Stimulated activated naive CD8-positive, alpha-beta T cell treated with anti-CD3 and anti-CD28 coated beads, Interleukin-15, amount 100 ng/mL, for 72 hours (primary cell): ENCODE measurements at regions not wholly inside any gene's neighbourhood (a gene's known extent, or its start where the extent isn't known, plus 50 kb on each side); places are given as distances from the start of the nearest gene placed in this dataset.

ENCODE experiments used
- ATAC-seq: fragments of 150-1000 bp; cut with Tn5 transposase; 2 replicates; pipeline ENCODE4 v1.10.0; 2021; ENCODE audit warnings: mild to moderate bottlenecking, moderate library complexity
- DNase-seq, 2 donors: peaks; one replicate each; pipeline ENCODE4 v3.0.0; 2021 to 2022
- H3K27ac Mint-ChIP-seq, 2 donors: one replicate each; pipeline ENCODE4 v1.8.0; 2022; ENCODE audit warnings: mild to moderate bottlenecking in 2 of 2, mixed read lengths in 2 of 2, moderate library complexity in 2 of 2
- H3K27me3 Mint-ChIP-seq: one replicate; pipeline ENCODE4 v1.8.0; 2022; ENCODE audit warnings: mixed read lengths
- H3K4me1 Mint-ChIP-seq: one replicate; pipeline ENCODE4 v1.8.0; 2022; ENCODE audit warnings: mild to moderate bottlenecking, mixed read lengths
- H3K4me3 Mint-ChIP-seq, 2 donors: one replicate each; pipeline ENCODE4 v1.8.0; 2022; ENCODE audit warnings: mild to moderate bottlenecking in 2 of 2, mixed read lengths in 2 of 2, moderate library complexity in 1 of 2
- H3K9me3 Mint-ChIP-seq, 2 donors: one replicate each; pipeline ENCODE4 v1.8.0; 2022; ENCODE audit warnings: mixed read lengths in 2 of 2

DNA sequence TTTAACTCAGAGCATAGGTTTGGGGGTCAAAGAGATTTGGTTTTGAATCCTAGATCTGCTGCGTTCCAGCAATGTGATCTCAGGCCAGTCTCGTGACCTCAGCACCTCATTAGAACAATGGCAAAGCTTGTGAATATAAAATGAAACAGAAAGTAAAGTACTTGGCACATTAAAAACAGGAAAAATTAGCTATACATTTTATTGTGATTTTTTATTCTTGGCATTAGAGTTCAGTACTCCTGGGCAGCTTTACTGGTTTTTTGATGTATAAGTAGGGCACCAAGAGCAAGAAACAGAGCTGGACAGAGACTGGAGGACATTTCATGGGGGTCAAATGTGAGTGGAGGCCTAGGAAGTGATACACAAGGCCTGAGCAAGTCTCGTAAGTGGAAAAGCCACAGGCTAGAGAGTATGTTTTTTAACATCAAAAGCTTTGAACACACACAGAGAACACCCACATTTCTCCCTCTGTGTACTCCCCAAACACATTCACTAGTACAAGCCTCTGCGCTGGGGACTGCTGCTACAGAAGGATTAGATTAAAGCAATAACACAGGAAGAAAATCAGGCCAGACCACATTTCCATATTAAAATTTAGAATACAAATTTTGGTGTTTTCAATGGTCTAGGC is 157.2 kb upstream of the SLC25A13 start:
- peak overlapping the region; percentile 71 to 72 for H3K4me3 Mint-ChIP-seq
- DNase-seq (peak in 1 of 2 donors; percentile 5), ATAC-seq (peak; percentile 66)
- no peaks in the 10 kb centered on the region for H3K9me3 Mint-ChIP-seq
- H3K27ac Mint-ChIP-seq, result peak overlapping the region; percentile 93 to 96
- H3K4me1 Mint-ChIP-seq, result peaks cover 13% of the 10 kb centered on the region
- H3K27me3 Mint-ChIP-seq, result no peaks in the 10 kb centered on the region

DNA sequence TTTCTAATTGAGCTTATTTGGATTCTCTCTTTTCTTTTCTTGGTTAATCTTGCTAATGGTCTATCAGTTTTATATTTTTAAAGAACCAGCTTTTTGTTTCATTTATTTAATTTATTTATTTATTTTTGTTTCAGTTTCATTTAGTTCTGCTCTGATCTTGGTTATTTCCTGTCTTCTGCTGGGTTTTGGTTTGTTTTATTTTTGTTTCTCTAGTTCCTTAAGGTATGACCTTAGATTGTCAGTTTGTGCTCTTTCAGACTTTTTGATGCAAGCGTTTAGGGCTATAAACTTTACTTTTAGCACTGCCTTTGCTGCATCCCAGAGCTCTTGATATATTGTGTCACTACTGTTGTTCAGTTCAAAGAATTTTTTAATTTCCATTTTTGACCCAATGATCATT is 149.7 kb upstream of the SLC25A13 start:
- Mint-ChIP-seq H3K27me3 (no peaks in the 10 kb centered on the region), H3K4me3 (peak overlapping the region; percentile 23 to 29), H3K4me1 (peaks cover 13% of the 10 kb centered on the region), H3K9me3 (peaks cover 0 to 13% of the 10 kb centered on the region in 2 donors), H3K27ac (peak overlapping the region in 1 of 2 donors; percentile 58)
- no peak for DNase-seq
- ATAC-seq, result no peak

DNA sequence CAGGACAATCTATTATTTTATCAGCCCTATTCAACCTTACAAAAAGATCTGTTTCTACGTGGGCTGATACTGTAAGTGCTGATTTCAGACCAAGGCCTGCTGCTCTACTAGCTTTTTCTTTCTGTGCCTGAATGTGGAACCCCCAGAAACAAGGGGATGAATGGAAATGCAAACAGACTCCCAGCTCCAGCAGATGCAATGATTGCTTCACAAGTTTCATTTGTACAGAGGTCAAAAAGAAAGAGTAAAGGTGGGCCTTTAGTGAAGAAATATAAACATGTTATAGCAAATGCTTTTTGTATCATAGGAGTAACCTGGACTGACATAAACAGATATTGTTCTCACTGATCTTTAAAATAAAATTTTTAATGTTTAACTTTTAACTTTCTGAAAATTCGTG is 130.2 kb upstream of the SLC25A13 start:
- H3K9me3 Mint-ChIP-seq, result no peaks in the 10 kb centered on the region
- ATAC-seq (no peak), DNase-seq (no peak)
- no peak overlapping the region for H3K4me3 Mint-ChIP-seq
- H3K27ac Mint-ChIP-seq, result no peak overlapping the region
- no peaks in the 10 kb centered on the region for H3K27me3 Mint-ChIP-seq
- no peaks in the 10 kb centered on the region for H3K4me1 Mint-ChIP-seq

DNA sequence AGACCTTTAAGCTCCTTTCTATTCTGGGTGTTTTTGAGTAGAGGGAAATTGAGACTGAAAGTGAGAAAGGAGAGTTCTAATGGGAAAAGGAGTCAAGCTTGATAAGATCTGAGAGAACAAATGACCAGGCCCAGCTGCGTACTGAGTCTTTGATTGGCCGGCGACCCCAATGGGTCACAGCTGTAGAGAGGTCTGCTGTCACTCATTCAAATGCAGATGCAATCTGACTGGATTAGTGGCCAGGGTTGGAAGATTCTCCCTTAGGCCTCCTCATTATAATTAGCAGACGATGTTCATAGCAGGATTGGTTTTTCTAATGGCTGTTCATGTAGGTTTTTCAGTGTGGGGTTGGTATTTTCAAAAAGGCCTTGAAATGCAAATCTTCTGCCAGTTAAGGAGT is 127.2 kb upstream of the SLC25A13 start:
- Mint-ChIP-seq H3K9me3 (no peaks in the 10 kb centered on the region), H3K27ac (no peak overlapping the region), H3K27me3 (no peaks in the 10 kb centered on the region), H3K4me1 (no peaks in the 10 kb centered on the region), H3K4me3 (no peak overlapping the region)
- DNase-seq, result no peak
- no peak for ATAC-seq

DNA sequence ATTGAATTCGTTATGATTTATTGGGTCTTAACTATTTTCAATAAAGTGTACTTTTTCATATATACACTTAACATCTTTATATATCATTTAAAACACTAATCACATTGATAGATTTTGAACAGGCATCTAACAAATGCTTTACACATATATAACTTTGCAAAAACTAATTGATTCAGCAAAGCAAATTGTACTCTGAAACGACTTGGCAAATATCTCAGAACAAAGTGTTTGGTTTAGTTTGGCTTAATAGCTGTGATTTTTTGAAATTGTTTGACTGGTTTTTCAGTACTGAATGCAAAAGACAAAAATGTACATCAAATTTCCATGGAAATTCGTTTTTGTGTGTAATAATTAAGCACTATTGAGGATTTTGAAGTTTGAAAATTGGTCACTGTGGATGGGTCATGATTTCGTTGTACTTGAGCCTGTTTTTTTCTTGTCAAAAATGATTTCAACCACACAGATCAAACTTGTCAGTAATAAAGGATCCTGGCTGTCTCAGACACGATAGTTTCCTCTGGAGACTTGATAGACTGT is 125.3 kb upstream of the SLC25A13 start:
- H3K9me3 Mint-ChIP-seq, result no peaks in the 10 kb centered on the region
- DNase-seq (no peak), ATAC-seq (no peak)
- no peak overlapping the region for H3K27ac Mint-ChIP-seq
- H3K4me3 Mint-ChIP-seq, result no peak overlapping the region
- no peaks in the 10 kb centered on the region for H3K4me1 Mint-ChIP-seq
- H3K27me3 Mint-ChIP-seq, result no peaks in the 10 kb centered on the region

DNA sequence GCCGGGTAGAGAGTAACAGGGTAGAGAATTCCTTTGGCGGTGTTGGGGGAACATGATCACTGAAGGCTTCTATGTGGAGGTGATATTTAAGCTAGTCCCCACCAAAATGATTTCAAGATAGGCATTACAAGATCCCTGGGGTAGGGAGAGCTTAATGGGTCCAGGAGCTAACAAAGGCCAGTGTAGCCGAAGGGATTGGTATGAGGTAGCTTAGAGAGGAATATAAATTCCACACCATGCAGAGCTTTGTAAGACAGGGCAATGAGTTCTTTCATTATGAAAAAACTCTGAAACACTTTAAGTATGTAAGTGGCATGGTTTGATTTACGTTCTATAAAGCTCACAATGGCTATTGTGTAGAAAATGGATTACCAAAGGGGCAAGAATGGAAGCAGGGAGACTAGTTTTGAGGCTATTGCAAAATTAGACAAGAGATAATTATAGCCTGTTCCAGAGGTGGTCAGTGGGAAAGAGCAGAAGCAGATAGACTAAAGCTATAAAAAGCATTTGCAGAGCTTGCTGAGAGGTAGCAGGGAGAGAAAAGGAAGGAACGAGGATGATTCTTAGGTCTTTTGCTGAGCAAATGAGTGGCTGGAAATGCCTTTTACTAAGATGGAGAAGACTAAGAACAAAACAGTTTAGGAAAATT is 119.7 kb upstream of the SLC25A13 start:
- peaks cover 0 to 6% of the 10 kb centered on the region in 2 donors for H3K9me3 Mint-ChIP-seq
- H3K27me3 Mint-ChIP-seq, result peaks cover 9% of the 10 kb centered on the region
- ATAC-seq (no peak), DNase-seq (no peak)
- H3K4me1 Mint-ChIP-seq, result no peaks in the 10 kb centered on the region
- no peak overlapping the region for H3K4me3 Mint-ChIP-seq
- no peak overlapping the region for H3K27ac Mint-ChIP-seq

DNA sequence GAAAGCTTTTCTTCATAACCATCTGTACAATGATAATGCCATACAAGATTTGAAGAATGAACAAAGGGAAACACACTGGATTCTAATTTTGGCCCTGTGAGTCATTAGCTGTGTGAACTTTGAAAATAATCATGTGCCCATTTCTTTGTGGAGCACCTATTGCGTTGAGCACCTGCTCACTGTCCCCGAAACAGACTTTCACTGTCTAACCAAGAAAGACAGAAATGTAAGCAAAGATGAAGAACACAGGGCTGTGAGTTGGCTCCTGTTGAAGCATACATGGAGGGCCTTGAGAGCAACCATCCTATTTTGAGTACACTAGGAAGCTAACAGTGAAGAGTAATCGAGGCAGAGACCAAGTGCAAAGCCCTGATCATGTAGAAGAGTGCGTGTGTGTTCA is 118.4 kb upstream of the SLC25A13 start:
- peaks cover 9% of the 10 kb centered on the region for H3K27me3 Mint-ChIP-seq
- H3K27ac Mint-ChIP-seq, result no peak overlapping the region
- DNase-seq (no peak), ATAC-seq (no peak)
- no peaks in the 10 kb centered on the region for H3K4me1 Mint-ChIP-seq
- no peak overlapping the region for H3K4me3 Mint-ChIP-seq
- peaks cover 0 to 7% of the 10 kb centered on the region in 2 donors for H3K9me3 Mint-ChIP-seq

DNA sequence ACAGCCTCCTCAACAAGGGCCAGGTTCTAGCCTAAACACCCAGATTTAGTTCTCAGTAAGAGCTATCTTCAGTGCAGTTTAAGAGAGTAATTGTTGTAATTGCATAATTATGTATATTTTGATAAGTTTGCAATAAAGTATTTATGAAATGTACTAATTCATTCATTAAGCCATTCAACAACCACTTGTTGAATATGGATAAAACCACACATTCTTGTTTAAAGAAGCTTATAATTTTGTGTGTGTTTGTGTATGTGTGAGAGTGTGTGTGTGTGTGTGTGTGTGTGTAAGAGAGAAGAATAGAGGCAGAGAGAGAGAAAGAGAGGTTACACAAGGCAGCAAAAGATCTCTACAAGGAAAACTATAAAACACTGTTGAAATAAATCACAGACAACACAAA is 115.0 kb upstream of the SLC25A13 start:
- H3K9me3 Mint-ChIP-seq, result peaks cover 0 to 7% of the 10 kb centered on the region in 2 donors
- DNase-seq, result no peak
- H3K4me1 Mint-ChIP-seq, result no peaks in the 10 kb centered on the region
- H3K27ac Mint-ChIP-seq, result no peak overlapping the region
- H3K27me3 Mint-ChIP-seq, result peaks cover 9% of the 10 kb centered on the region
- no peak for ATAC-seq
- H3K4me3 Mint-ChIP-seq, result no peak overlapping the region

DNA sequence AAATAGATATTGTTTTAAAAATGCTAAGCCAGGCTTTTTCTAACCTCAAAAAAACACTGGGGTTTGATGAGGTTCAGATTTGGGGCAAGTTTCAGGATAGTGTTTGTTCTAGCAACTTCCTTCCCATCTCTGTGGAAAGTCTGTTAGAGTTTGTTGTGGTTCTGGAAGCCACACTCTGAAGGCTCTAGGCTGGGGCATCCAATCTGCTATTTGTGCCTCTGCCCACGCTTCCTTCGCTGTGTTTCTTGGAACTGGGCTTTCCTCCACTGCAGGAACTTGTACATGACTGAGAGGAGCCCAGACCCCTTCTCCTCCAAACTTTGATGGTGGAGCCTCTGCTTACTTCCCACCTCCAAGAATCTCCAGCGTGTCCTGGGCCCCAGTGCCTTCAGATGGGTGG is 108.5 kb upstream of the SLC25A13 start:
- Mint-ChIP-seq H3K4me3 (no peak overlapping the region), H3K27me3 (no peaks in the 10 kb centered on the region), H3K9me3 (no peaks in the 10 kb centered on the region), H3K4me1 (peaks cover 7% of the 10 kb centered on the region), H3K27ac (no peak overlapping the region)
- ATAC-seq, result no peak
- no peak for DNase-seq

DNA sequence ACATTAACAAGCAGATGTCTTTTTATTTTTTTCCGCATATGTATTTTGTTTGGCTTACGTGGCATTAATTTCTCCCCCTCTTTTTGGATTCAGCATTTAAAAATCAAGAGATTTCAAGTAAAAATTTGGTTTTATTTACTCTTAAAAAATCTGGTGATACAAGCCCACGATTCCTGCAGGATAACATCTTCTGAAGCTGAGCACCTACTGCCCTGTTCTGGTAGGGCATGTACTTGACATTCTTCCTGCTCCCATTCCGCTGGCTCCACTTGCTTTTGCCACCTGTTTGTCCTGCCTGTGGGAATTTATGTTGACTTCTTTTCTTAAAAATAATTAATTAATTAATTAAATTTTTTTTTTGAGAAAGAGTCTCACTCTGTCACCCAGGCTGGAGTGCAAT is 105.2 kb upstream of the SLC25A13 start:
- no peak for DNase-seq
- Mint-ChIP-seq H3K27ac (no peak overlapping the region), H3K4me3 (no peak overlapping the region), H3K4me1 (peaks cover 7% of the 10 kb centered on the region), H3K9me3 (no peaks in the 10 kb centered on the region), H3K27me3 (no peaks in the 10 kb centered on the region)
- no peak for ATAC-seq

DNA sequence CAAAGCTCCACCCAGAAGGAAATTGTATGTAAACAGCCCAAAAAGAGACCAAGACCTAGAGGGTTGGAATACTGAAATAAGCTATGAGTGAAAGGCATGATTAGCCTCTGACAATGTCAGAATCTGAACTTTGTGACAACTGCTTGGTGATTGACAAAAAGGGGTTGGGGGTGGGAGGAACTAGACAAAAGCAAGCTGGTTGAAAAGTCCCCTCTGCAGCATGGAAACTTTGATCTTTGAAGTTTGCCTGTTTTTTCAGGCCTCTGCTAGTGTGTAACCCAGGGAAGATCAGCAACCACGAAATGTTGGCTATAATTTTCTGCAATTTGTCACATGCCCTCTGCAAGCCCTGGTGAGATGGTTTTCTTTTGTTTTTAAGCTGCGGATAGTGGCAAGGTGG is 104.8 kb upstream of the SLC25A13 start:
- ATAC-seq (no peak), DNase-seq (no peak)
- no peak overlapping the region for H3K4me3 Mint-ChIP-seq
- H3K9me3 Mint-ChIP-seq, result no peaks in the 10 kb centered on the region
- H3K27ac Mint-ChIP-seq, result no peak overlapping the region
- peaks cover 7% of the 10 kb centered on the region for H3K4me1 Mint-ChIP-seq
- H3K27me3 Mint-ChIP-seq, result no peaks in the 10 kb centered on the region

DNA sequence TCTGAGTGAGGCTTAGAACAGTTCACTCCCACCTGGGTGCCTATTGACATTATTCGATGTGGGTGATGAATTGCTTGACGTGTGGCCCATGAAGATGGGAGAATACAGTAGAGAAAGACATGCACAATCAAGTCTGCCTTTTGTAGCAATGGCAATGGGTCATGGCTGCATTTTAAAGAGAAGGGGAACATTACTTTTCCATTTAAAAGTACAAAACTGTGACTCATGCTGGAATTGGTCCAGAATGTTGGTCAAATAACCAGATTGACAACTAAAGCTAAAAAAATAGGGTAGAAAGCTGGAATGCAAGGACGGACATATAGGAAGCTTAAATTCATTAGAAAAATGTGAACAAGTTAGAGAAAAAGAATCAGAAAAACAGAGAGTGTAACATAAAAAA is 104.1 kb upstream of the SLC25A13 start:
- no peak overlapping the region for H3K4me3 Mint-ChIP-seq
- no peak for ATAC-seq
- H3K4me1 Mint-ChIP-seq, result peaks cover 7% of the 10 kb centered on the region
- H3K9me3 Mint-ChIP-seq, result no peaks in the 10 kb centered on the region
- no peak for DNase-seq
- no peak overlapping the region for H3K27ac Mint-ChIP-seq
- H3K27me3 Mint-ChIP-seq, result no peaks in the 10 kb centered on the region

DNA sequence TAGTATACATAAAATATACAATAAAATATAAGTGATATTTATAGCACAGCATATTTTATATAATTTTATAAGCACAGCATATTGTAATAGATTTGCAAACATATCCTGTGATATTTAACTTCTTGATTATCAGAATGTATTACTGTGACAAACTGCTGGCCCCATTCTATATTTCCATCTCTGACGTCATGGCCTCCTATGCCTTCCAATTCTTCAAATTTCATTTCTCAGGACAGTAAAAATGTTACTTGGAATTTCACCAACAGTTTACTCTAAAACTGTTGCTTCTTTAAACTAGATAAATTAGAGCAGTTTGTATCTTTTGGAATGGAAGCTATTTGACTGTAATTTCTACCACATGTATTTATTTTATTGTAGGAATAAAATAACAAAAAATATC is 102.5 kb upstream of the SLC25A13 start:
- no peak overlapping the region for H3K4me3 Mint-ChIP-seq
- H3K9me3 Mint-ChIP-seq, result no peaks in the 10 kb centered on the region
- peaks cover 4% of the 10 kb centered on the region for H3K27me3 Mint-ChIP-seq
- no peak for DNase-seq
- ATAC-seq, result no peak
- H3K27ac Mint-ChIP-seq, result no peak overlapping the region
- no peaks in the 10 kb centered on the region for H3K4me1 Mint-ChIP-seq

DNA sequence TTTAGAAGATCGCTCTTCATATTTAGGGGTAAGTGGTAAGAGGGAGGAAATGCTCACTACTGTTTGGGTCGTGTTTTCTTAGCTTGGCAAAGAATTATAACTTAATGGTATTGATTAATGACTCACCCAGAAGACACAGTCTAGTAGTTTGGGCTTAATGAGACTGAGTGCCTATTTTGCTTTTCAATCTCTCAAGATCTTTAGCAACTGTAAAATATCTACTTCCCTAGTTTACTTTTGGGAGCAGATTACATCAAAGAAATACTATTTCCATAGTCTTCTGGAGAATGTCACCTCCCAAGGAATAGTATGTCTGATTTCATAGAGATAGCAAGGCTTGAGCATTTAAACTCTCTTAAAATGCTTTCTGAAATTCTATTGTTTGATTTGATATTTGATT is 100.5 kb upstream of the SLC25A13 start:
- no peak overlapping the region for H3K4me3 Mint-ChIP-seq
- H3K4me1 Mint-ChIP-seq, result no peaks in the 10 kb centered on the region
- peaks cover 7% of the 10 kb centered on the region for H3K27me3 Mint-ChIP-seq

DNA sequence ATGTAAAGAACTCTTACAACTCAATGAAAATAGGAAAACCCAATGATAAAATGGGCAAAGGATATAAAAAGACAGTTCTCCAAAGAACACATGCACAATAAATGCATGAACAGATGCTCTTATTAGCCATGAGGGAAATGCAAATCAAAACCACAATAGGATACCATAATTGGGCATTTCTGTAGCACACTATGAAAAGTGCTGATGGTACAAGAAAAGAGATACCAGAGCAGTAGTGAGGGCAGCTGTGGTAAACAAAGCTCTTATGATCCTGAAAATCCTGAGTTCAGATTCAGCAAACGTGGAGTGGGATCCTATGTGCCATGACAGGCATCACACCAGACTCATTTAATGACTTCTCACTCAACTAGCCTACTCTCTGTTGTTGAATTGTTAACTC is 96.7 kb upstream of the SLC25A13 start:
- no peaks in the 10 kb centered on the region for H3K9me3 Mint-ChIP-seq
- no peak overlapping the region for H3K27ac Mint-ChIP-seq
- no peak overlapping the region for H3K4me3 Mint-ChIP-seq
- H3K27me3 Mint-ChIP-seq, result peaks cover 36% of the 10 kb centered on the region
- ATAC-seq (no peak), DNase-seq (no peak)
- peaks cover 5% of the 10 kb centered on the region for H3K4me1 Mint-ChIP-seq

More for the DNA sequence above, 100.5 kb upstream of the SLC25A13 start:
- ATAC-seq (no peak), DNase-seq (no peak)
- no peak overlapping the region for H3K27ac Mint-ChIP-seq
- no peaks in the 10 kb centered on the region for H3K9me3 Mint-ChIP-seq

DNA sequence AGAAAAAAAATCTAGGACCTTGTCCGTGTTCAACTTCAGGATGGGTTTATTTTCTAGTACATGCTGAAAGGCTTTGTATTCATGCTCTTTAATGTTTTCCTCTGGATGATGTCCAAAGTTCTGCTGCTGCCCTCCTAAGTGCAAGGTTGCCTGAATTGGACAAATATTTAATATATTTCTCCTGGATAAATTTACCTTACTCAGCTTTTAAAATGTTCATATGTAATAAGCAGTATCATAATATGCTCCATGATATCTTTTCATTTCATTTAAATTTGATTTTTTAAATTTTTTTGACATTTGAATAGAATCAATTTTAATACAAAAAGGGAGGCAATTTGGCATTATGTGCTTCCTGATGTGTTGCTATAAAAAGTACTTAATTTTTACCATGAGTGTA is 95.9 kb upstream of the SLC25A13 start:
- no peak for ATAC-seq
- Mint-ChIP-seq H3K27ac (no peak overlapping the region), H3K4me1 (peaks cover 5% of the 10 kb centered on the region), H3K4me3 (no peak overlapping the region), H3K9me3 (no peaks in the 10 kb centered on the region), H3K27me3 (peaks cover 36% of the 10 kb centered on the region)
- no peak for DNase-seq

DNA sequence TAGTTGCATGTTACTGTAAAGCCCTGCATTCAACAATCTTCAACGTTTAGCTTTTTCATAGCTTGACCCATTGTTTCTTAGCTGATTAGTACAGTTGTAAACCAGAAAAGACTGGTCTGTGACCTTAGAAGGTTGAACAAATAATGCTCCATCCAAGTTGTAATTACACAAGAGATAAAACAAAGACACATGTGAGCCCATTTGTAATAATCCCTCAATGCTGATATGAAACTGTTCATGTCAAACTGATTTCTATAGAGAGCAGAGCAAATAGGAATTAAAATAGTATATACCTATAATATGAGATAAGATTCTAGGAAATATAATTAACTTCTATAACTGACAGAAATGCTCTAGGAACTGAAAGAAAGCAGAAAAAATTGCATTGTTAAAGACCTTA is 94.7 kb upstream of the SLC25A13 start:
- ATAC-seq (no peak), DNase-seq (no peak)
- H3K4me3 Mint-ChIP-seq, result no peak overlapping the region
- peaks cover 5% of the 10 kb centered on the region for H3K4me1 Mint-ChIP-seq
- H3K27me3 Mint-ChIP-seq, result peaks cover 36% of the 10 kb centered on the region
- H3K9me3 Mint-ChIP-seq, result no peaks in the 10 kb centered on the region
- H3K27ac Mint-ChIP-seq, result no peak overlapping the region
